ENCODE measurements at regions not wholly inside any gene's neighbourhood (a gene's known extent, or its start where the extent isn't known, plus 50 kb on each side); places are given as distances from the start of the nearest gene placed in this dataset.

- DNase-seq (ENCODE audit: low read depth), result no peak
These were observed 173.9 kb upstream of the FOXN2 start for GRCh38 chr2:48140586-48140985.

GRCh38 chr2:48144777-48145176 is 169.7 kb upstream of the FOXN2 start:
- no peak for DNase-seq (ENCODE audit: low read depth)

- DNase-seq (ENCODE audit: low read depth), result no peak
These were observed 168.5 kb upstream of the FOXN2 start for GRCh38 chr2:48145845-48146452.

GRCh38 chr2:48146552-48146951 is 167.9 kb upstream of the FOXN2 start:
- no peak for DNase-seq (ENCODE audit: low read depth)

- DNase-seq (ENCODE audit: low read depth), result no peak
These were observed 166.8 kb upstream of the FOXN2 start for GRCh38 chr2:48147719-48148118.

GRCh38 chr2:48148841-48149430 is 165.5 kb upstream of the FOXN2 start:
- no peak for DNase-seq (ENCODE audit: low read depth)

GRCh38 chr2:48157150-48157549 is 157.3 kb upstream of the FOXN2 start:
- DNase-seq (ENCODE audit: low read depth), result no peak

- no peak for DNase-seq (ENCODE audit: low read depth)
These were observed 152.9 kb upstream of the FOXN2 start for GRCh38 chr2:48161628-48162027.

GRCh38 chr2:48162742-48163141 is 151.7 kb upstream of the FOXN2 start:
- no peak for DNase-seq (ENCODE audit: low read depth)

- DNase-seq (ENCODE audit: low read depth), result no peak
These were observed 149.3 kb upstream of the FOXN2 start for GRCh38 chr2:48165070-48165753.

GRCh38 chr2:48169141-48169592 is 145.3 kb upstream of the FOXN2 start:
- no peak for DNase-seq (ENCODE audit: low read depth)

GRCh38 chr2:48170281-48170680 is 144.2 kb upstream of the FOXN2 start:
- DNase-seq (ENCODE audit: low read depth), result no peak

- no peak for DNase-seq (ENCODE audit: low read depth)
These were observed 141.3 kb upstream of the FOXN2 start for GRCh38 chr2:48173141-48173540.

GRCh38 chr2:48174503-48174902 is 140.0 kb upstream of the FOXN2 start:
- DNase-seq (ENCODE audit: low read depth), result no peak

GRCh38 chr2:48175254-48175653 is 139.2 kb upstream of the FOXN2 start:
- no peak for DNase-seq (ENCODE audit: low read depth)

GRCh38 chr2:48175656-48176055 is 138.8 kb upstream of the FOXN2 start:
- DNase-seq (ENCODE audit: low read depth), result no peak

- DNase-seq (ENCODE audit: low read depth), result no peak
These were observed 137.6 kb upstream of the FOXN2 start for GRCh38 chr2:48176876-48177275.

- DNase-seq (ENCODE audit: low read depth), result no peak
These were observed 135.9 kb upstream of the FOXN2 start for GRCh38 chr2:48178611-48179010.

- no peak for DNase-seq (ENCODE audit: low read depth)
These were observed 133.9 kb upstream of the FOXN2 start for GRCh38 chr2:48180557-48180956.

- DNase-seq (ENCODE audit: low read depth), result no peak
These were observed 131.2 kb upstream of the FOXN2 start for GRCh38 chr2:48183276-48183675.

GRCh38 chr2:48183991-48184390 is 130.5 kb upstream of the FOXN2 start:
- no peak for DNase-seq (ENCODE audit: low read depth)

GRCh38 chr2:48187503-48187902 is 127.0 kb upstream of the FOXN2 start:
- DNase-seq (ENCODE audit: low read depth), result no peak

GRCh38 chr2:48189552-48190228 is 124.8 kb upstream of the FOXN2 start:
- no peak for DNase-seq (ENCODE audit: low read depth)

All from activated T-cell treated with anti-CD3 and anti-CD28 coated beads for 24 hours (primary cell).